ENCODE measurements at regions not wholly inside any gene's neighbourhood (a gene's known extent, or its start where the extent isn't known, plus 50 kb on each side); places are given as distances from the start of the nearest gene placed in this dataset.
A peak's percentile ranks its signal among the peaks of the same experiment; 100 is the strongest.

- POLR2A ChIA-PET (ENCODE audit: low non-redundant PET) = no interaction called here
- no peak for DNase-seq (ENCODE audit: low spot score)
- no peak overlapping the region for H3K27ac ChIP-seq
- no peak for TF ChIP-seq CTCF (conservative IDR thresholded peaks at IDR 0.05; ENCODE audit: low read depth)
- CTCF ChIA-PET = no interaction called here
Observed at GRCh38 chr22:27635852-27636251, 165.7 kb downstream of the MN1 start.

- H3K27ac ChIP-seq = no peak overlapping the region
- POLR2A ChIA-PET (ENCODE audit: low non-redundant PET) = no interaction called here
- DNase-seq (ENCODE audit: low spot score) = no peak
- CTCF ChIA-PET = no interaction called here
- no peak for TF ChIP-seq CTCF (conservative IDR thresholded peaks at IDR 0.05; ENCODE audit: low read depth)
Observed at GRCh38 chr22:27636716-27637508, 164.6 kb downstream of the MN1 start.

- no peak overlapping the region for H3K27ac ChIP-seq
- TF ChIP-seq CTCF (conservative IDR thresholded peaks at IDR 0.05; ENCODE audit: low read depth) = no peak
- peak; percentile 38 for DNase-seq (ENCODE audit: low spot score)
- ChIA-PET CTCF (no interaction called here), POLR2A (ENCODE audit: low non-redundant PET) (no interaction called here)
Observed at GRCh38 chr22:27637604-27638003, 164.0 kb downstream of the MN1 start.

- no peak overlapping the region for H3K27ac ChIP-seq
- ChIA-PET CTCF (no interaction called here), POLR2A (ENCODE audit: low non-redundant PET) (no interaction called here)
- no peak for TF ChIP-seq CTCF (conservative IDR thresholded peaks at IDR 0.05; ENCODE audit: low read depth)
- DNase-seq (ENCODE audit: low spot score) = no peak
Observed at GRCh38 chr22:27638329-27639233, 163.0 kb downstream of the MN1 start.

GRCh38 chr22:27639248-27640086 lies 162.1 kb downstream of the MN1 start:
- ChIA-PET POLR2A (ENCODE audit: low non-redundant PET) (no interaction called here), CTCF (no interaction called here)
- DNase-seq (ENCODE audit: low spot score) = no peak
- TF ChIP-seq CTCF (conservative IDR thresholded peaks at IDR 0.05; ENCODE audit: low read depth) = no peak
- H3K27ac ChIP-seq = no peak overlapping the region
